GM12878 (cell line): ENCODE measurements at regions not wholly inside any gene's neighbourhood (a gene's known extent, or its start where the extent isn't known, plus 50 kb on each side); places are given as distances from the start of the nearest gene placed in this dataset.

ENCODE experiments used
- ATAC-seq: fragments of 200-7000 bp; cut with Tn5 transposase; 3 replicates; pipeline ENCODE4 v1.9.1; 2020; ENCODE audit warnings: mild to moderate bottlenecking, moderate library complexity
- BruUV-seq: library from RNA; stranded (reverse); fragments of 400-500 nt; replicated peaks from 2 replicates; lab custom pipeline; 2021; lab: Mats Ljungman, UMichigan
- CTCF ChIA-PET: fragments of 300-600 bp; sonication (Branson Sonifier 250); formaldehyde crosslinking; extraction: SDS; loops from one replicate; lab custom pipeline; 2021; ENCODE audit warnings: inconsistent platforms; lab: Yijun Ruan, JAX
- POLR2A ChIA-PET: fragments of 350-600 bp; formaldehyde crosslinking; extraction: SDS; loops from one replicate; lab custom pipeline; 2021; ENCODE audit warnings: inconsistent platforms; lab: Charles Lee
- RAD21 ChIA-PET: fragments of 300-600 bp; sonication (Branson Sonifier 250); formaldehyde crosslinking; loops from one replicate; lab custom pipeline; 2023; ENCODE audit warnings: antibody characterized with exemption; ENCODE audit not compliant: unreplicated experiment; lab: Charles Lee
- SMC1A ChIA-PET: fragments of 300-600 bp; sonication (Branson Sonifier 250); formaldehyde crosslinking; loops from one replicate; lab custom pipeline; 2023; ENCODE audit not compliant: unreplicated experiment, uncharacterized antibody; lab: Charles Lee
- DNase-seq: peaks from one replicate; pipeline ENCODE4 v3.0.0-alpha.2; 2011; ENCODE audit warnings: low read depth, low spot score
- FAIRE-seq: peaks from 3 replicates; lab custom pipeline; 2011; peaks lifted over from hg19 to GRCh38; lab: Jason Lieb, UNC
- H2AFZ ChIP-seq: 2 replicates; pipeline ENCODE4 v1.6.0; 2011; ENCODE audit warnings: low read depth, low read length, control low read depth; ENCODE audit not compliant: control insufficient read depth
- H3K27ac ChIP-seq: 2 replicates; pipeline ENCODE4 v1.5.1; 2011; ENCODE audit warnings: control low read depth; ENCODE audit not compliant: control insufficient read depth, insufficient read depth
- H3K27me3 ChIP-seq, 2 experiments: replicated peaks in 1 of 2; 2 replicates each; pipeline versions ENCODE4 v1.6.0 to v1.6.1; 2011; ENCODE audit warnings: low read length in 1 of 2; ENCODE audit not compliant: control insufficient read depth in 2 of 2, insufficient read depth in 2 of 2
- H3K36me3 ChIP-seq, 2 experiments: 2 replicates each; pipeline ENCODE4 v1.5.1; 2011; ENCODE audit warnings: low read length in 1 of 2; ENCODE audit not compliant: control insufficient read depth in 2 of 2, insufficient read depth in 2 of 2
- H3K4me1 ChIP-seq: 2 replicates; pipeline ENCODE4 v1.6.1; 2011; ENCODE audit warnings: mild to moderate bottlenecking, low read length, moderate library complexity, mixed read lengths; ENCODE audit not compliant: control insufficient read depth, insufficient read depth
- H3K4me2 ChIP-seq: 2 replicates; pipeline ENCODE4 v1.6.0; 2011; ENCODE audit warnings: control low read depth; ENCODE audit not compliant: control insufficient read depth, insufficient read depth
- H3K4me3 ChIP-seq: fragments of 200-600 bp; sonication (generic); 2 replicates; pipeline ENCODE4 v1.5.1; 2016
- H3K79me2 ChIP-seq: 2 replicates; pipeline ENCODE4 v1.6.0; 2011; ENCODE audit warnings: low read length; ENCODE audit not compliant: control insufficient read depth, insufficient read depth
- H3K9ac ChIP-seq: 2 replicates; pipeline ENCODE4 v1.8.0; 2011; ENCODE audit warnings: low read length, control low read depth, mixed read lengths; ENCODE audit not compliant: control insufficient read depth, insufficient read depth
- H3K9me3 ChIP-seq: replicated peaks from 3 replicates; pipeline ENCODE4 v1.5.1; 2011; ENCODE audit warnings: mild to moderate bottlenecking, low read length; ENCODE audit not compliant: control insufficient read depth, insufficient read depth
- H4K20me1 ChIP-seq: 2 replicates; pipeline ENCODE4 v1.6.0; 2011; ENCODE audit not compliant: control insufficient read depth, insufficient read depth
- HDGF ChIP-seq: fragments of 450-650 bp; IDR thresholded peaks from 2 replicates; pipeline ENCODE4 v1.6.1; 2016; ENCODE audit warnings: antibody characterized with exemption
- SMAD5 ChIP-seq: IDR thresholded peaks from 2 replicates; pipeline ENCODE4 v1.6.1; 2016; ENCODE audit warnings: antibody characterized with exemption, low read depth
- WGBS: methylation state at CpG from one replicate; pipeline ENCODE4 v1.1.6; 2016; ENCODE audit warnings: low lambda C conversion rate; ENCODE audit not compliant: insufficient replicate concordance, insufficient coverage; ENCODE audit errors: missing lambda C conversion rate; 5-methylcytosine and 5-hydroxymethylcytosine counted together
- in situ Hi-C: fragments of 300-500 bp; cut with MboI; formaldehyde crosslinking; loops from 9 replicates; pipeline ENCODE4 v1.14.3; 2018; ENCODE audit warnings: mixed read lengths
- intact Hi-C: fragments of 100-400 bp; cut with micrococcal nuclease; formaldehyde crosslinking; loops from one replicate; pipeline ENCODE4 v1.14.2; 2022; ENCODE audit not compliant: unreplicated experiment
- TF ChIP-seq, protein P1 (sequence below), 3 experiments: IDR thresholded peaks in 2 of 3; conservative IDR thresholded peaks in 1 of 3; 2 replicates each; pipeline ENCODE4 v1.5.1; 2011; ENCODE audit warnings: low read depth in 3 of 3, low read length in 3 of 3, mild to moderate bottlenecking in 3 of 3, control low read depth in 2 of 3, moderate library complexity in 2 of 3, inconsistent platforms in 1 of 3, mixed read lengths in 1 of 3; ENCODE audit not compliant: control insufficient read depth in 2 of 3, insufficient read depth in 1 of 3; ENCODE audit errors: extremely low read depth in 1 of 3
- TF ChIP-seq, protein P2 (sequence below): IDR thresholded peaks from 2 replicates; pipeline ENCODE4 v1.6.1; 2012; ENCODE audit warnings: mild to moderate bottlenecking, low read depth, low read length

DNA sequence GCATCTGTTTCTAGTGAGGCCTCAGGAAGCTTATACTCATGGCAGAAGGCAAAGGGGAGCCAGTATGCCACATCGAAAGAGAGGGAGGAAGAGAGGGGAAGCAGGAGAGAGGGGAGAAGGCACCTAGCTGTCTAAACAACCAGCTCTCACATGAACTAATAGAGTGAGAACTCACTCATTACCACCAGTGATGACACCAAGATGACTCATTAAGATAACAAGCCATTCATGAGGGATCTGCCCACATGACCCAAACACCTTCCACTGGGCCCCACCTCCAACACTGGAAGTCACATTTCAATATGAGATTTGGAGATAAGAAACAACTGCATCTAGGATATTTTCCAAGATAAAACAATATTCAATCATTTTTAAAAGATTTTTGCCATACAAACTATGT lies 753.9 kb upstream of the ZEB2 start (continued):
- TF ChIP-seq, protein P1, sequence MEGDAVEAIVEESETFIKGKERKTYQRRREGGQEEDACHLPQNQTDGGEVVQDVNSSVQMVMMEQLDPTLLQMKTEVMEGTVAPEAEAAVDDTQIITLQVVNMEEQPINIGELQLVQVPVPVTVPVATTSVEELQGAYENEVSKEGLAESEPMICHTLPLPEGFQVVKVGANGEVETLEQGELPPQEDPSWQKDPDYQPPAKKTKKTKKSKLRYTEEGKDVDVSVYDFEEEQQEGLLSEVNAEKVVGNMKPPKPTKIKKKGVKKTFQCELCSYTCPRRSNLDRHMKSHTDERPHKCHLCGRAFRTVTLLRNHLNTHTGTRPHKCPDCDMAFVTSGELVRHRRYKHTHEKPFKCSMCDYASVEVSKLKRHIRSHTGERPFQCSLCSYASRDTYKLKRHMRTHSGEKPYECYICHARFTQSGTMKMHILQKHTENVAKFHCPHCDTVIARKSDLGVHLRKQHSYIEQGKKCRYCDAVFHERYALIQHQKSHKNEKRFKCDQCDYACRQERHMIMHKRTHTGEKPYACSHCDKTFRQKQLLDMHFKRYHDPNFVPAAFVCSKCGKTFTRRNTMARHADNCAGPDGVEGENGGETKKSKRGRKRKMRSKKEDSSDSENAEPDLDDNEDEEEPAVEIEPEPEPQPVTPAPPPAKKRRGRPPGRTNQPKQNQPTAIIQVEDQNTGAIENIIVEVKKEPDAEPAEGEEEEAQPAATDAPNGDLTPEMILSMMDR (IDR thresholded peaks at IDR 0.05 in 2 of 3, conservative IDR thresholded peaks at IDR 0.05 in 1 of 3; ENCODE audit: control insufficient read depth in 2 of 3, extremely low read depth in 1 of 3, insufficient read depth in 1 of 3, low read depth in 3 of 3, low read length in 3 of 3): no peak
- TF ChIP-seq SMAD5: no peak

DNA sequence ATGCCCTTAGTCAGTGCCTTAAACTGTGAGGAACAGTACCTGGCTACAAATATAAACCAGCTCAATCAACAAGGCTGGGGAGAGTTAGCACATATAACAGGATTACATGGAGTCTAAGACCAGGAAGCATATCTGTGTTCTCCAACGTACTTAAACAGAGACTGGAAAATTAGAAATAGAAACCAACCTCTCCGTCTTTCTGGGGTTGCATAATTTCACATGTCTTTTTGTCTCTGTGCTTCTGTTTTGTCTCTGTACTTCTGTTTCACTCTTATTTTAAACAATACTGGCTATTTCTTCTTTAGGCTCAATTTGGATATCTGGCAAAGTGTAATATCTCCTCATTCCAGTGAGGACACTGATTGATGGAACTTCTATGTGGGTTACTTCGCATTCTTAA lies 749.0 kb upstream of the ZEB2 start:
- CTCF ChIA-PET: no interaction called here
- WGBS: 11% methylated on average over 3 of the region's 3 CpGs
- FAIRE-seq (no peak), ATAC-seq (no peak), DNase-seq (no peak)
- H3K27me3 ChIP-seq: no peaks in the 10 kb centered on the region
- SMC1A ChIA-PET: interaction anchor here (1.1 kb wide), 1 partner anchor 12 kb away, joined by 4 read pairs; no protein-coding TSS in a partner anchor
- H4K20me1 ChIP-seq: no peaks in the 10 kb centered on the region
- H3K4me1 ChIP-seq: no peaks in the 10 kb centered on the region
- BruUV-seq: no TSS peak
- in situ Hi-C loops: no loop called here
- no peak overlapping the region for H3K4me2 ChIP-seq
- H3K79me2 ChIP-seq: no peaks in the 10 kb centered on the region
- no peak overlapping the region for H3K9ac ChIP-seq
- POLR2A ChIA-PET: no interaction called here
- H3K36me3 ChIP-seq: no peaks in the 10 kb centered on the region
- H2AFZ ChIP-seq: no peak overlapping the region
- RAD21 ChIA-PET: no interaction called here
- intact Hi-C loops: no loop called here
- TF ChIP-seq, protein P2, sequence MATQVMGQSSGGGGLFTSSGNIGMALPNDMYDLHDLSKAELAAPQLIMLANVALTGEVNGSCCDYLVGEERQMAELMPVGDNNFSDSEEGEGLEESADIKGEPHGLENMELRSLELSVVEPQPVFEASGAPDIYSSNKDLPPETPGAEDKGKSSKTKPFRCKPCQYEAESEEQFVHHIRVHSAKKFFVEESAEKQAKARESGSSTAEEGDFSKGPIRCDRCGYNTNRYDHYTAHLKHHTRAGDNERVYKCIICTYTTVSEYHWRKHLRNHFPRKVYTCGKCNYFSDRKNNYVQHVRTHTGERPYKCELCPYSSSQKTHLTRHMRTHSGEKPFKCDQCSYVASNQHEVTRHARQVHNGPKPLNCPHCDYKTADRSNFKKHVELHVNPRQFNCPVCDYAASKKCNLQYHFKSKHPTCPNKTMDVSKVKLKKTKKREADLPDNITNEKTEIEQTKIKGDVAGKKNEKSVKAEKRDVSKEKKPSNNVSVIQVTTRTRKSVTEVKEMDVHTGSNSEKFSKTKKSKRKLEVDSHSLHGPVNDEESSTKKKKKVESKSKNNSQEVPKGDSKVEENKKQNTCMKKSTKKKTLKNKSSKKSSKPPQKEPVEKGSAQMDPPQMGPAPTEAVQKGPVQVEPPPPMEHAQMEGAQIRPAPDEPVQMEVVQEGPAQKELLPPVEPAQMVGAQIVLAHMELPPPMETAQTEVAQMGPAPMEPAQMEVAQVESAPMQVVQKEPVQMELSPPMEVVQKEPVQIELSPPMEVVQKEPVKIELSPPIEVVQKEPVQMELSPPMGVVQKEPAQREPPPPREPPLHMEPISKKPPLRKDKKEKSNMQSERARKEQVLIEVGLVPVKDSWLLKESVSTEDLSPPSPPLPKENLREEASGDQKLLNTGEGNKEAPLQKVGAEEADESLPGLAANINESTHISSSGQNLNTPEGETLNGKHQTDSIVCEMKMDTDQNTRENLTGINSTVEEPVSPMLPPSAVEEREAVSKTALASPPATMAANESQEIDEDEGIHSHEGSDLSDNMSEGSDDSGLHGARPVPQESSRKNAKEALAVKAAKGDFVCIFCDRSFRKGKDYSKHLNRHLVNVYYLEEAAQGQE: no peak
- no peak for TF ChIP-seq HDGF
- no peak overlapping the region for H3K4me3 ChIP-seq
- H3K9me3 ChIP-seq: no peaks in the 10 kb centered on the region
- no peak overlapping the region for H3K27ac ChIP-seq
